OCI-LY1 (cell line): ENCODE measurements at regions not wholly inside any gene's neighbourhood (a gene's known extent, or its start where the extent isn't known, plus 50 kb on each side); places are given as distances from the start of the nearest gene placed in this dataset.

Experiments
- H2AFZ ChIP-seq: fragments of 200-600 bp; sonication (generic), shearing (Covaris generic); 2 replicates; pipeline ENCODE4 v1.6.0; 2014; ENCODE audit warnings: antibody characterized with exemption, mild to moderate bottlenecking, low read length
- H3F3A ChIP-seq: fragments of 200-600 bp; sonication (generic), shearing (Covaris generic); 2 replicates; pipeline ENCODE4 v1.6.0; 2014; ENCODE audit warnings: mild to moderate bottlenecking, antibody characterized with exemption, low read length, moderate library complexity; ENCODE audit not compliant: insufficient read depth
- H3K27ac ChIP-seq: fragments of 200-600 bp; sonication (generic); 2 replicates; pipeline ENCODE4 v1.5.1; 2014; ENCODE audit warnings: low read length, mixed run types, mild to moderate bottlenecking, low read depth; ENCODE audit not compliant: poor library complexity, severe bottlenecking
- H3K27me3 ChIP-seq: fragments of 200-600 bp; sonication (generic); 2 replicates; pipeline ENCODE4 v1.6.0; 2014; ENCODE audit warnings: antibody characterized with exemption, mild to moderate bottlenecking, low read length, moderate library complexity; ENCODE audit not compliant: insufficient read depth
- H3K36me3 ChIP-seq: fragments of 200-600 bp; sonication (generic); 2 replicates; pipeline ENCODE4 v1.6.1; 2014; ENCODE audit warnings: mild to moderate bottlenecking, antibody characterized with exemption, low read length, moderate library complexity, mixed read lengths; ENCODE audit not compliant: insufficient read depth
- H3K4me1 ChIP-seq: fragments of 200-600 bp; sonication (generic); 2 replicates; pipeline ENCODE4 v1.5.1; 2014; ENCODE audit warnings: mild to moderate bottlenecking, low read length, moderate library complexity; ENCODE audit not compliant: insufficient read depth, severe bottlenecking
- H3K4me2 ChIP-seq: fragments of 200-600 bp; sonication (generic), shearing (Covaris generic); 2 replicates; pipeline ENCODE4 v1.6.1; 2014; ENCODE audit warnings: low read length
- H3K4me3 ChIP-seq: fragments of 200-600 bp; sonication (generic); 2 replicates; pipeline ENCODE4 v1.5.1; 2014; ENCODE audit warnings: low read length, low read depth, mild to moderate bottlenecking, mixed read lengths; ENCODE audit not compliant: poor library complexity, severe bottlenecking
- H3K79me2 ChIP-seq: fragments of 200-600 bp; shearing (Covaris generic); 2 replicates; pipeline ENCODE4 v1.6.1; 2016; ENCODE audit warnings: mixed run types, low read length, mixed read lengths; ENCODE audit not compliant: insufficient read depth
- H3K9ac ChIP-seq: fragments of 200-600 bp; sonication (generic), shearing (Covaris generic); 2 replicates; pipeline ENCODE4 v1.6.1; 2014; ENCODE audit warnings: mild to moderate bottlenecking, low read length, mixed read lengths
- H3K9me2 ChIP-seq: fragments of 200-600 bp; sonication (generic), shearing (Covaris generic); 2 replicates; pipeline ENCODE4 v1.6.1; 2014; ENCODE audit warnings: low read depth, mild to moderate bottlenecking, low read length, mixed read lengths
- H3K9me3 ChIP-seq: fragments of 200-600 bp; shearing (Covaris generic); 2 replicates; pipeline ENCODE4 v1.6.1; 2014; ENCODE audit warnings: low read length, mixed read lengths
- H4K20me1 ChIP-seq: fragments of 200-600 bp; sonication (generic), shearing (Covaris generic); 2 replicates; pipeline ENCODE4 v1.6.0; 2016; ENCODE audit warnings: mild to moderate bottlenecking, low read length; ENCODE audit not compliant: insufficient read depth
- CTCF ChIP-seq: fragments of 200-600 bp; sonication (generic), shearing (Covaris generic); IDR thresholded peaks from 2 replicates; pipeline ENCODE4 v1.5.1; 2017; ENCODE audit warnings: mild to moderate bottlenecking, antibody characterized with exemption, low read length, moderate library complexity, mixed read lengths
- EZH2 ChIP-seq: fragments of 200-600 bp; sonication (generic), shearing (Covaris generic); IDR thresholded peaks from 2 replicates; pipeline ENCODE4 v1.8.0; 2017; ENCODE audit warnings: borderline replicate concordance, mixed run types, mild to moderate bottlenecking, antibody characterized with exemption, low read length, moderate library complexity, mixed read lengths

- H3K4me1 ChIP-seq = no peaks in the 10 kb centered on the region
- no peaks in the 10 kb centered on the region for H3K9me3 ChIP-seq
- H3F3A ChIP-seq = no peaks in the 10 kb centered on the region
- no peaks in the 10 kb centered on the region for H3K27me3 ChIP-seq
- no peak overlapping the region for H3K9ac ChIP-seq
- no peak overlapping the region for H2AFZ ChIP-seq
- no peaks in the 10 kb centered on the region for H3K79me2 ChIP-seq
- no peak overlapping the region for H3K4me3 ChIP-seq
- no peak overlapping the region for H3K4me2 ChIP-seq
- H3K27ac ChIP-seq = no peak overlapping the region
- no peaks in the 10 kb centered on the region for H4K20me1 ChIP-seq
- TF ChIP-seq EZH2 (no peak), CTCF (no peak)
- H3K36me3 ChIP-seq = no peaks in the 10 kb centered on the region
- no peaks in the 10 kb centered on the region for H3K9me2 ChIP-seq
Observed at GRCh38 chr16:65510241-65510640, 388.4 kb upstream of the CDH11 start.

GRCh38 chr16:65509172-65509571 is 387.3 kb upstream of the CDH11 start:
- Histone ChIP-seq H3K4me3 (no peak overlapping the region), H2AFZ (no peak overlapping the region), H3F3A (no peaks in the 10 kb centered on the region), H4K20me1 (no peaks in the 10 kb centered on the region), H3K4me2 (no peak overlapping the region), H3K4me1 (no peaks in the 10 kb centered on the region), H3K9me3 (no peaks in the 10 kb centered on the region), H3K27ac (no peak overlapping the region), H3K9ac (no peak overlapping the region), H3K9me2 (no peaks in the 10 kb centered on the region), H3K27me3 (no peaks in the 10 kb centered on the region), H3K36me3 (no peaks in the 10 kb centered on the region), H3K79me2 (no peaks in the 10 kb centered on the region)
- no peak for TF ChIP-seq CTCF
- TF ChIP-seq EZH2 = no peak

- Histone ChIP-seq H3K4me2 (no peak overlapping the region), H3K79me2 (no peaks in the 10 kb centered on the region), H3K9ac (no peak overlapping the region), H3K4me1 (no peaks in the 10 kb centered on the region), H3K9me3 (no peaks in the 10 kb centered on the region), H2AFZ (no peak overlapping the region), H3K36me3 (no peaks in the 10 kb centered on the region), H3F3A (no peaks in the 10 kb centered on the region), H3K4me3 (no peak overlapping the region), H3K9me2 (no peaks in the 10 kb centered on the region), H3K27me3 (no peaks in the 10 kb centered on the region), H3K27ac (no peak overlapping the region), H4K20me1 (no peaks in the 10 kb centered on the region)
- TF ChIP-seq EZH2 = no peak
- TF ChIP-seq CTCF = no peak
Observed at GRCh38 chr16:65500919-65501318, 379.1 kb upstream of the CDH11 start.
